GM06990 (cell line): ENCODE measurements at regions not wholly inside any gene's neighbourhood (a gene's known extent, or its start where the extent isn't known, plus 50 kb on each side); places are given as distances from the start of the nearest gene placed in this dataset.
"Not testable (repeated sequence)": the region's sequence is repeated elsewhere in the genome, so short reads cannot be mapped to it uniquely, and the experiment has no call there.

ENCODE experiments used
- DNase-seq: peaks from one replicate; pipeline ENCODE4 v3.0.0-alpha.2; 2011; ENCODE audit not compliant: insufficient read length; ENCODE audit errors: extremely low read depth
- H3K27me3 ChIP-seq: replicated peaks from 2 replicates; pipeline ENCODE4 v1.6.0; 2011; ENCODE audit warnings: low read length; ENCODE audit not compliant: control insufficient read depth, insufficient read depth
- H3K36me3 ChIP-seq: 2 replicates; pipeline ENCODE4 v1.5.1; 2011; ENCODE audit warnings: low read length; ENCODE audit not compliant: control insufficient read depth, insufficient read depth
- H3K4me3 ChIP-seq: replicated peaks from 2 replicates; pipeline ENCODE4 v1.5.1; 2011; ENCODE audit warnings: low read depth, mild to moderate bottlenecking, control low read depth, low read length
- TF ChIP-seq, protein P1 (sequence below): IDR thresholded peaks from 2 replicates; pipeline ENCODE4 v1.5.1; 2011; ENCODE audit warnings: low read length, control low read depth, mild to moderate bottlenecking, inconsistent platforms; ENCODE audit not compliant: insufficient read depth, poor library complexity, severe bottlenecking

GRCh38 chr7:97928844-97929243, 56.6 kb upstream of the ASNS start:
- not testable (repeated sequence) for H3K4me3 ChIP-seq, H3K36me3 ChIP-seq, DNase-seq, H3K27me3 ChIP-seq

DNA sequence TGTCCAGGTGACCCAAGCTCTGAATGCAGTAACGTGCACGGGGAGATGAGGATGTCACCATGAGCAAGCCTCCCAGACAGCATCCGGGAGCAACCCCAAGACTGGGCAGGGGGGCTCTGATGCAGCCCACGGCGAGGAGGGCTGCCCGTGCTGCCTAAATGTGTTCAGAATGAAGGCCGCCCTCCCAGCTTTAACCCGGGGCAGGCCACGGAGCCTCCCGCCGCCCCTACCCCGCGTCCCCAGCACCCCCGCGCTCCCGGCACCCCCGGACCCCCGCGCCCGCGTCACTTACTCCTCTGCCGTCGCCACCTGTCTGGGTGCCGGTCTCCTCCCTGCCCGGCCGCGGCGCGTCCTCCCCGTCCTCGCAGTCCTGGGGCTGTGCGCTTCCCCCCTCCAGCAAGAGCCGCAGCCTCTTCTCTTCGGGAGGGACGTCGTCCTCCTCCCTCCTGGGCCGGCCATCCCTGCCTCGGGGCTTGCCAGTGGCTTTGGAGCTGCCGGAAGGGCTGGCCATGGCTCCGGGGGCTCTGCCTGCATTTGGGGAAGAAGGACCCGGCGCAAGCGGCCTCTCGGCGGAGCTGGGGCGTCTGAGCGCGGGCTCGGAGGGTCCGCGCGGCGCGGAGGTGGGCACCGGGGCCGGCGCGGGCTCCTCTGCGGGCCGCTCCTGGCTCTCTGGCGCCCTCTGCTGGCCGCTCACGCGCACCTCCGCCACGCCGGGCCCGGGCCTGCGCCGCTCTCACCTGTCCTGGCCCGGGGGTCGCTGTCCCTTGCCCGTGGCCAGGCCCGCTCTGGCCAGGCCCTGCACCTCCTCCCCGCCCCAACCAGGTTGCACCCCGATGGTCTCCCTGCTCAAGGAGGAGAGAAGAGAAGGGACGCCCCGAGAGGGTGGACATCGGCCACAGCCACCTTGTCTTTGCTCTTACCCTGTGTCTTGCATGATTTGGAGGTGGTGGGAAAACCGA, 55.9 kb upstream of the ASNS start:
- not testable (repeated sequence) for H3K27me3 ChIP-seq, H3K36me3 ChIP-seq
- peak overlapping the region; percentile 41 for H3K4me3 ChIP-seq
- peak; percentile 51 for DNase-seq
- TF ChIP-seq, protein P1, sequence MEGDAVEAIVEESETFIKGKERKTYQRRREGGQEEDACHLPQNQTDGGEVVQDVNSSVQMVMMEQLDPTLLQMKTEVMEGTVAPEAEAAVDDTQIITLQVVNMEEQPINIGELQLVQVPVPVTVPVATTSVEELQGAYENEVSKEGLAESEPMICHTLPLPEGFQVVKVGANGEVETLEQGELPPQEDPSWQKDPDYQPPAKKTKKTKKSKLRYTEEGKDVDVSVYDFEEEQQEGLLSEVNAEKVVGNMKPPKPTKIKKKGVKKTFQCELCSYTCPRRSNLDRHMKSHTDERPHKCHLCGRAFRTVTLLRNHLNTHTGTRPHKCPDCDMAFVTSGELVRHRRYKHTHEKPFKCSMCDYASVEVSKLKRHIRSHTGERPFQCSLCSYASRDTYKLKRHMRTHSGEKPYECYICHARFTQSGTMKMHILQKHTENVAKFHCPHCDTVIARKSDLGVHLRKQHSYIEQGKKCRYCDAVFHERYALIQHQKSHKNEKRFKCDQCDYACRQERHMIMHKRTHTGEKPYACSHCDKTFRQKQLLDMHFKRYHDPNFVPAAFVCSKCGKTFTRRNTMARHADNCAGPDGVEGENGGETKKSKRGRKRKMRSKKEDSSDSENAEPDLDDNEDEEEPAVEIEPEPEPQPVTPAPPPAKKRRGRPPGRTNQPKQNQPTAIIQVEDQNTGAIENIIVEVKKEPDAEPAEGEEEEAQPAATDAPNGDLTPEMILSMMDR, result peak; percentile 28
